Astrocyte (in vitro differentiated cells and primary cell): ENCODE measurements at regions not wholly inside any gene's neighbourhood (a gene's known extent, or its start where the extent isn't known, plus 50 kb on each side); places are given as distances from the start of the nearest gene placed in this dataset.

Source experiments
- CTCF ChIP-seq: IDR thresholded peaks from 2 replicates; pipeline ENCODE4 v1.5.1; 2011; ENCODE audit warnings: low read depth, mild to moderate bottlenecking, inconsistent platforms, low read length, moderate library complexity; ENCODE audit not compliant: insufficient read depth
- EZH2 ChIP-seq: IDR thresholded peaks from 2 replicates; pipeline ENCODE4 v1.6.1; 2012; ENCODE audit warnings: mild to moderate bottlenecking, low read length, inconsistent platforms; ENCODE audit not compliant: insufficient read depth

- TF ChIP-seq CTCF (no peak), EZH2 (no peak)
These were observed 779.3 kb upstream of the WWC1 start for GRCh38 chr5:167512111-167512510.
